Esophagus muscularis mucosa (tissue), 4 donors: ENCODE measurements at regions not wholly inside any gene's neighbourhood (a gene's known extent, or its start where the extent isn't known, plus 50 kb on each side); places are given as distances from the start of the nearest gene placed in this dataset.

Experiments used
- DNase-seq: peaks from one replicate; pipeline ENCODE4 v3.0.0-alpha.2; 2017; ENCODE audit errors: extremely low spot score
- H3K27ac ChIP-seq, 4 donors: fragments of 200-600 bp; sonication (generic); replicated peaks in 1 of 4; 1 replicate in 3 of 4; 2 replicates in 1 of 4; pipeline ENCODE4 v1.5.1; 2016 to 2019; ENCODE audit warnings: mild to moderate bottlenecking in 1 of 4
- H3K27me3 ChIP-seq, 4 donors: fragments of 200-600 bp; sonication (generic); one replicate each; pipeline versions ENCODE4 v1.5.1 to v1.6.0; 2016 to 2019
- H3K36me3 ChIP-seq, 4 donors: fragments of 200-600 bp; sonication (generic); one replicate each; pipeline ENCODE4 v1.5.1; 2016 to 2019
- H3K4me1 ChIP-seq, 4 donors: fragments of 200-600 bp; sonication (generic); one replicate each; pipeline ENCODE4 v1.5.1; 2016 to 2019
- H3K4me3 ChIP-seq, 4 donors: fragments of 200-600 bp; sonication (generic); 1 replicate in 2 of 4; 2 replicates in 2 of 4; pipeline ENCODE4 v1.5.1; 2016 to 2019; ENCODE audit warnings: mild to moderate bottlenecking in 4 of 4, moderate library complexity in 1 of 4
- H3K9me3 ChIP-seq, 4 donors: fragments of 200-600 bp; sonication (generic); 1 replicate in 3 of 4; 2 replicates in 1 of 4; pipeline ENCODE4 v1.5.1; 2016 to 2019
- CTCF ChIP-seq, 3 experiments: fragments of 200-600 bp in 2 of 3; fragments of 450-650 bp in 1 of 3; sonication (generic) in 2 of 3; IDR thresholded peaks; one replicate each; pipeline ENCODE4 v1.5.1; 2017 to 2019; ENCODE audit warnings: antibody characterized with exemption in 3 of 3, mild to moderate bottlenecking in 2 of 3, moderate library complexity in 1 of 3
- EP300 ChIP-seq: sonication (generic); formaldehyde crosslinking; IDR thresholded peaks from one replicate; pipeline ENCODE4 v1.6.1; 2017; ENCODE audit warnings: antibody characterized with exemption
- POLR2A ChIP-seq: fragments of 450-650 bp; IDR thresholded peaks from one replicate; pipeline ENCODE4 v1.6.1; 2017; ENCODE audit warnings: antibody characterized with exemption, moderate library complexity, mild to moderate bottlenecking, low read depth
- POLR2AphosphoS5 ChIP-seq, 2 donors: sonication (generic); formaldehyde crosslinking; IDR thresholded peaks; one replicate each; pipeline ENCODE4 v1.6.1; 2017; ENCODE audit warnings: antibody characterized with exemption in 2 of 2
- WGBS: methylation state at CpG from one replicate; pipeline ENCODE4 v1.1.5; 2018; 5-methylcytosine and 5-hydroxymethylcytosine counted together
- intact Hi-C: fragments of 100-400 bp; cut with DNase I; formaldehyde crosslinking; loops from one replicate; pipeline ENCODE4 v1.15.1; 2023

GRCh38 chr12:92068459-92068858 is 77.2 kb downstream of the BTG1 start:
- Histone ChIP-seq H3K27ac (no peak overlapping the region), H3K27me3 (no peaks in the 10 kb centered on the region), H3K4me3 (no peak overlapping the region), H3K36me3 (no peaks in the 10 kb centered on the region), H3K9me3 (no peaks in the 10 kb centered on the region), H3K4me1 (peaks cover 9 to 26% (median 26%) of the 10 kb centered on the region in 4 donors)
- TF ChIP-seq CTCF (IDR thresholded peaks at IDR 0.05), result no peak
- TF ChIP-seq POLR2A, result no peak
- no peak for TF ChIP-seq EP300
- TF ChIP-seq POLR2AphosphoS5 (IDR thresholded peaks at IDR 0.05), result no peak
- no peak for DNase-seq
- 79% methylated on average over 1 of the region's 1 CpG for WGBS
- intact Hi-C loops, result no loop called here

- 60% methylated on average over 2 of the region's 2 CpGs for whole genome bisulfite sequencing
- peak overlapping the region; percentile 42 to 77 (median 72) for H3K27ac ChIP-seq
- no peak for TF ChIP-seq CTCF (IDR thresholded peaks at IDR 0.05)
- no peak for TF ChIP-seq POLR2AphosphoS5 (IDR thresholded peaks at IDR 0.05)
- TF ChIP-seq POLR2A, result no peak
- TF ChIP-seq EP300, result no peak
- peaks cover 11 to 29% (median 26%) of the 10 kb centered on the region in 4 donors for H3K4me1 ChIP-seq
- DNase-seq, result no peak
- no peaks in the 10 kb centered on the region for H3K36me3 ChIP-seq
- intact Hi-C loops, result no loop called here
- no peaks in the 10 kb centered on the region for H3K9me3 ChIP-seq
- H3K27me3 ChIP-seq, result no peaks in the 10 kb centered on the region
- H3K4me3 ChIP-seq, result peak overlapping the region in 1 of 4 donors; percentile 37
Measured at GRCh38 chr12:92065639-92066038, 80.0 kb downstream of the BTG1 start.

- H3K27ac ChIP-seq, result peak overlapping the region; percentile 42 to 77 (median 72)
- no peaks in the 10 kb centered on the region for H3K27me3 ChIP-seq
- no peaks in the 10 kb centered on the region for H3K9me3 ChIP-seq
- H3K4me1 ChIP-seq, result peaks cover 11 to 34% (median 26%) of the 10 kb centered on the region in 4 donors
- peak in 1 of 3 experiments; percentile 8 for TF ChIP-seq CTCF (IDR thresholded peaks at IDR 0.05)
- TF ChIP-seq POLR2AphosphoS5 (IDR thresholded peaks at IDR 0.05), result peak; percentile 25 to 42
- no peak for TF ChIP-seq EP300
- H3K4me3 ChIP-seq, result peak overlapping the region; percentile 23 to 37 (median 36)
- 37% methylated on average over 8 of the region's 8 CpGs for WGBS
- H3K36me3 ChIP-seq, result no peaks in the 10 kb centered on the region
- DNase-seq, result no peak
- intact Hi-C loops, result no loop called here
Measured at GRCh38 chr12:92065018-92065499, 80.6 kb downstream of the BTG1 start.

- Histone ChIP-seq H3K9me3 (no peaks in the 10 kb centered on the region), H3K4me3 (peak overlapping the region; percentile 23 to 37 (median 36)), H3K4me1 (peaks cover 11 to 41% (median 29%) of the 10 kb centered on the region in 4 donors), H3K36me3 (no peaks in the 10 kb centered on the region), H3K27me3 (no peaks in the 10 kb centered on the region), H3K27ac (peak overlapping the region; percentile 42 to 77 (median 72))
- no peak for DNase-seq
- 36% methylated on average over 1 of the region's 1 CpG for WGBS
- TF ChIP-seq POLR2AphosphoS5 (IDR thresholded peaks at IDR 0.05) (no peak), POLR2A (no peak), CTCF (IDR thresholded peaks at IDR 0.05) (no peak), EP300 (no peak)
- intact Hi-C loops, result no loop called here
Measured at GRCh38 chr12:92064422-92064821, 81.2 kb downstream of the BTG1 start.

GRCh38 chr12:92063641-92064040 is 82.0 kb downstream of the BTG1 start:
- no peaks in the 10 kb centered on the region for H3K36me3 ChIP-seq
- no peaks in the 10 kb centered on the region for H3K9me3 ChIP-seq
- no peak for TF ChIP-seq POLR2AphosphoS5 (IDR thresholded peaks at IDR 0.05)
- no peak for TF ChIP-seq POLR2A
- no peak for TF ChIP-seq CTCF (IDR thresholded peaks at IDR 0.05)
- no peak for TF ChIP-seq EP300
- H3K27me3 ChIP-seq, result no peaks in the 10 kb centered on the region
- 63% methylated on average over 3 of the region's 3 CpGs for WGBS
- H3K4me3 ChIP-seq, result no peak overlapping the region
- intact Hi-C loops, result no loop called here
- peak overlapping the region in 1 of 4 donors; percentile 69 for H3K27ac ChIP-seq
- no peak for DNase-seq
- peaks cover 11 to 41% (median 29%) of the 10 kb centered on the region in 4 donors for H3K4me1 ChIP-seq
